Activated CD4-positive, alpha-beta T cell treated with anti-CD3 and anti-CD28 coated beads, Interleukin-2, amount 50 U/mL, for 24 hours (primary cell): ENCODE measurements at regions not wholly inside any gene's neighbourhood (a gene's known extent, or its start where the extent isn't known, plus 50 kb on each side); places are given as distances from the start of the nearest gene placed in this dataset.

Experiments used
- DNase-seq, 2 donors: peaks; one replicate each; pipeline ENCODE4 v3.0.0-alpha.2; 2020; ENCODE audit warnings: low read depth in 1 of 2, low spot score in 1 of 2

GRCh38 chr10:128522551-128523308 lies 396.5 kb upstream of the MKI67 start:
- no peak for DNase-seq

GRCh38 chr10:128525444-128525843 lies 399.2 kb upstream of the MKI67 start:
- no peak for DNase-seq

- no peak for DNase-seq
Observed at GRCh38 chr10:128525936-128526335, 399.7 kb upstream of the MKI67 start.

- no peak for DNase-seq
Observed at GRCh38 chr10:128526791-128527375, 400.7 kb upstream of the MKI67 start.

- DNase-seq = no peak
Observed at GRCh38 chr10:128527711-128528110, 401.5 kb upstream of the MKI67 start.

GRCh38 chr10:128528167-128528566 lies 401.9 kb upstream of the MKI67 start:
- DNase-seq = no peak

GRCh38 chr10:128528781-128529180 lies 402.6 kb upstream of the MKI67 start:
- no peak for DNase-seq

GRCh38 chr10:128529225-128529624 lies 403.0 kb upstream of the MKI67 start:
- DNase-seq = no peak

GRCh38 chr10:128530301-128530700 lies 404.1 kb upstream of the MKI67 start:
- no peak for DNase-seq

- no peak for DNase-seq
Observed at GRCh38 chr10:128530946-128531345, 404.7 kb upstream of the MKI67 start.

- DNase-seq = no peak
Observed at GRCh38 chr10:128534686-128535085, 408.5 kb upstream of the MKI67 start.

- no peak for DNase-seq
Observed at GRCh38 chr10:128536259-128536658, 410.0 kb upstream of the MKI67 start.

- DNase-seq = no peak
Observed at GRCh38 chr10:128537834-128538330, 411.7 kb upstream of the MKI67 start.

- no peak for DNase-seq
Observed at GRCh38 chr10:128538671-128539070, 412.4 kb upstream of the MKI67 start.

- no peak for DNase-seq
Observed at GRCh38 chr10:128539510-128540127, 413.4 kb upstream of the MKI67 start.

- DNase-seq = no peak
Observed at GRCh38 chr10:128540128-128540762, 414.0 kb upstream of the MKI67 start.

- no peak for DNase-seq
Observed at GRCh38 chr10:128540781-128541761, 414.8 kb upstream of the MKI67 start.

GRCh38 chr10:128541926-128542475 lies 415.8 kb upstream of the MKI67 start:
- DNase-seq = no peak

GRCh38 chr10:128542659-128543058 lies 416.4 kb upstream of the MKI67 start:
- DNase-seq = no peak

- DNase-seq = no peak
Observed at GRCh38 chr10:128543151-128543550, 416.9 kb upstream of the MKI67 start.
